WTC11 (cell line): ENCODE measurements at regions not wholly inside any gene's neighbourhood (a gene's known extent, or its start where the extent isn't known, plus 50 kb on each side); places are given as distances from the start of the nearest gene placed in this dataset.
A peak's percentile ranks its signal among the peaks of the same experiment; 100 is the strongest.

Experiments
- ATAC-seq: fragments of 200-7000 bp; cut with Tn5 transposase; 2 replicates; pipeline ENCODE4 v1.10.0; 2021; ENCODE audit warnings: mild to moderate bottlenecking, moderate library complexity
- CTCF ChIA-PET: fragments of 300-600 bp; sonication (Branson Sonifier 250); formaldehyde crosslinking; loops from one replicate; lab custom pipeline; 2021; ENCODE audit warnings: antibody characterized with exemption; lab: Charles Lee
- POLR2A ChIA-PET: fragments of 350-600 bp; sonication (Branson Sonifier 250); formaldehyde crosslinking; loops from one replicate; lab custom pipeline; 2021; ENCODE audit warnings: antibody characterized with exemption; lab: Charles Lee
- DNase-seq: peaks from one replicate; pipeline ENCODE4 v3.0.0; 2021; ENCODE audit warnings: low spot score
- H3K27ac Mint-ChIP-seq: 2 replicates; pipeline ENCODE4 v1.8.0; 2021; ENCODE audit warnings: mixed read lengths
- H3K27me3 Mint-ChIP-seq: 2 replicates; pipeline ENCODE4 v1.8.0; 2021; ENCODE audit warnings: low read depth, mild to moderate bottlenecking, moderate library complexity, mixed read lengths
- H3K36me3 Mint-ChIP-seq: 2 replicates; pipeline ENCODE4 v1.8.0; 2021; ENCODE audit warnings: mixed read lengths
- H3K4me1 Mint-ChIP-seq: 2 replicates; pipeline ENCODE4 v1.8.0; 2022; ENCODE audit warnings: mixed read lengths
- H3K4me3 Mint-ChIP-seq: 2 replicates; pipeline ENCODE4 v1.8.0; 2021; ENCODE audit warnings: mild to moderate bottlenecking, moderate library complexity, mixed read lengths
- H3K9me3 Mint-ChIP-seq: 2 replicates; pipeline ENCODE4 v1.8.0; 2021; ENCODE audit warnings: mixed read lengths
- CDX4 ChIP-seq: fragments of 250-450 bp; sonication (Bioruptor Pico); IDR thresholded peaks from 2 replicates; pipeline ENCODE4 v1.9.0; 2021; ENCODE audit warnings: moderate library complexity, mild to moderate bottlenecking, inconsistent platforms, borderline replicate concordance
- ELF4 ChIP-seq: sonication (generic); formaldehyde crosslinking; IDR thresholded peaks from 2 replicates; pipeline ENCODE4 v1.8.1; 2022; ENCODE audit warnings: low read depth, mild to moderate bottlenecking, moderate library complexity, missing genetic modification reagents
- EMX1 ChIP-seq: fragments of 250-450 bp; sonication (Bioruptor Pico); IDR thresholded peaks from 2 replicates; pipeline ENCODE4 v1.8.0; 2021; ENCODE audit warnings: mild to moderate bottlenecking
- GABPB1 ChIP-seq: sonication (generic); formaldehyde crosslinking; IDR thresholded peaks from 2 replicates; pipeline ENCODE4 v1.8.1; 2023; ENCODE audit warnings: mild to moderate bottlenecking, missing genetic modification reagents
- GTF2I ChIP-seq: fragments of 250-450 bp; sonication (Bioruptor Pico); conservative IDR thresholded peaks from 2 replicates; pipeline ENCODE4 v1.4.0; 2021; ENCODE audit warnings: mild to moderate bottlenecking
- JAZF1 ChIP-seq: fragments of 250-450 bp; sonication (Bioruptor Pico); IDR thresholded peaks from 2 replicates; pipeline ENCODE4 v1.9.0; 2021; ENCODE audit warnings: moderate library complexity, mild to moderate bottlenecking, inconsistent platforms
- MLX ChIP-seq: sonication (generic); formaldehyde crosslinking; IDR thresholded peaks from 2 replicates; pipeline ENCODE4 v1.8.1; 2023; ENCODE audit warnings: mild to moderate bottlenecking, missing genetic modification reagents, moderate library complexity
- MXD4 ChIP-seq: fragments of 250-450 bp; sonication (Bioruptor Pico); IDR thresholded peaks from 2 replicates; pipeline ENCODE4 v1.8.0; 2021; ENCODE audit warnings: mild to moderate bottlenecking, moderate library complexity, borderline replicate concordance
- NFE2L1 ChIP-seq: sonication (generic); formaldehyde crosslinking; IDR thresholded peaks from 2 replicates; pipeline ENCODE4 v1.8.1; 2023; ENCODE audit warnings: missing genetic modification reagents
- NFYB ChIP-seq: sonication (generic); formaldehyde crosslinking; conservative IDR thresholded peaks from 2 replicates; pipeline ENCODE4 v1.8.0; 2022; ENCODE audit warnings: low read depth, missing genetic modification reagents
- NR1H2 ChIP-seq: sonication (generic); formaldehyde crosslinking; IDR thresholded peaks from 2 replicates; pipeline ENCODE4 v1.9.0; 2021; ENCODE audit warnings: mild to moderate bottlenecking, moderate library complexity, missing genetic modification reagents
- NR3C1 ChIP-seq: sonication (generic); formaldehyde crosslinking; conservative IDR thresholded peaks from 2 replicates; pipeline ENCODE4 v1.8.1; 2023; ENCODE audit warnings: low read depth, mild to moderate bottlenecking, missing genetic modification reagents
- OVOL2 ChIP-seq: fragments of 250-450 bp; sonication (Bioruptor Pico); IDR thresholded peaks from 2 replicates; pipeline ENCODE4 v1.9.0; 2021; ENCODE audit warnings: mild to moderate bottlenecking, borderline replicate concordance
- PRDM15 ChIP-seq: sonication (generic); formaldehyde crosslinking; IDR thresholded peaks from 2 replicates; pipeline ENCODE4 v1.8.0; 2022; ENCODE audit warnings: missing genetic modification reagents
- SMAD3 ChIP-seq: sonication (generic); formaldehyde crosslinking; IDR thresholded peaks from 2 replicates; pipeline ENCODE4 v1.8.0; 2022; ENCODE audit warnings: missing genetic modification reagents, mild to moderate bottlenecking, borderline replicate concordance
- TEAD4 ChIP-seq: sonication (generic); formaldehyde crosslinking; IDR thresholded peaks from 2 replicates; pipeline ENCODE4 v1.8.0; 2022; ENCODE audit warnings: mild to moderate bottlenecking, missing genetic modification reagents
- ZBTB21 ChIP-seq: sonication (generic); formaldehyde crosslinking; IDR thresholded peaks from 2 replicates; pipeline ENCODE4 v1.8.1; 2023; ENCODE audit warnings: mild to moderate bottlenecking, missing genetic modification reagents, borderline replicate concordance
- ZNF219 ChIP-seq: sonication (generic); formaldehyde crosslinking; IDR thresholded peaks from 2 replicates; pipeline ENCODE4 v1.8.0; 2023; ENCODE audit warnings: missing genetic modification reagents, mild to moderate bottlenecking, borderline replicate concordance
- ZNF512 ChIP-seq: sonication (generic); formaldehyde crosslinking; IDR thresholded peaks from 2 replicates; pipeline ENCODE4 v1.8.1; 2022; ENCODE audit warnings: missing genetic modification reagents, borderline replicate concordance
- ZNF671 ChIP-seq: fragments of 250-450 bp; sonication (Bioruptor Pico); IDR thresholded peaks from 2 replicates; pipeline ENCODE4 v1.8.0; 2021; ENCODE audit warnings: mild to moderate bottlenecking

- Mint-ChIP-seq H3K36me3 (no peaks in the 10 kb centered on the region; the same call in 1 of the 2 replicates), H3K9me3 (peaks cover 13% of the 10 kb centered on the region), H3K4me3 (no peak overlapping the region), H3K27me3 (peaks cover 17% of the 10 kb centered on the region), H3K27ac (no peak overlapping the region), H3K4me1 (peaks cover 3% of the 10 kb centered on the region; the same call in 1 of the 2 replicates)
- ChIA-PET POLR2A (no interaction called here), CTCF (no interaction called here)
- TF ChIP-seq NR1H2 (CRISPR knock-in tag), result no peak
- TF ChIP-seq NR3C1, result no peak
- no peak for TF ChIP-seq TEAD4 (CRISPR knock-in tag)
- TF ChIP-seq NFYB (CRISPR knock-in tag), result no peak
- TF ChIP-seq ELF4 (CRISPR knock-in tag), result no peak
- no peak for TF ChIP-seq SMAD3
- TF ChIP-seq ZBTB21 (CRISPR knock-in tag), result no peak
- no peak for TF ChIP-seq ZNF219
- ATAC-seq (no peak), DNase-seq (no peak)
Observed at GRCh38 chr6:110557199-110557598, 80.8 kb upstream of the SLC22A16 start.

- H3K27ac Mint-ChIP-seq, result no peak overlapping the region
- TF ChIP-seq PRDM15 (CRISPR knock-in tag) (no peak), OVOL2 (no peak), JAZF1 (CRISPR knock-in tag) (no peak), MLX (no peak), MXD4 (no peak)
- peaks cover 11% of the 10 kb centered on the region for H3K27me3 Mint-ChIP-seq
- no peak overlapping the region for H3K4me3 Mint-ChIP-seq
- H3K4me1 Mint-ChIP-seq, result peaks cover 3% of the 10 kb centered on the region
- H3K9me3 Mint-ChIP-seq, result peaks cover 17% of the 10 kb centered on the region
- ChIA-PET POLR2A (no interaction called here), CTCF (no interaction called here)
- DNase-seq (no peak), ATAC-seq (no peak)
- H3K36me3 Mint-ChIP-seq, result no peaks in the 10 kb centered on the region; the same call in 1 of the 2 replicates
Observed at GRCh38 chr6:110556317-110557110, 80.1 kb upstream of the SLC22A16 start.

- peaks cover 20% of the 10 kb centered on the region for H3K9me3 Mint-ChIP-seq
- no peak overlapping the region for H3K4me3 Mint-ChIP-seq
- H3K27ac Mint-ChIP-seq, result no peak overlapping the region
- no peak for ATAC-seq
- peaks cover 14% of the 10 kb centered on the region for H3K4me1 Mint-ChIP-seq
- no peak for DNase-seq
- TF ChIP-seq OVOL2 (no peak), GABPB1 (CRISPR knock-in tag) (peak; percentile 79)
- CTCF ChIA-PET, result no interaction called here
- H3K36me3 Mint-ChIP-seq, result no peaks in the 10 kb centered on the region; the same call in 1 of the 2 replicates
- POLR2A ChIA-PET, result no interaction called here
- H3K27me3 Mint-ChIP-seq, result peaks cover 6% of the 10 kb centered on the region
Observed at GRCh38 chr6:110554966-110555460, 78.6 kb upstream of the SLC22A16 start.

- ChIA-PET CTCF (no interaction called here), POLR2A (no interaction called here)
- H3K36me3 Mint-ChIP-seq, result no peaks in the 10 kb centered on the region; the same call in 1 of the 2 replicates
- peaks cover 14% of the 10 kb centered on the region for H3K4me1 Mint-ChIP-seq
- peaks cover 23% of the 10 kb centered on the region for H3K9me3 Mint-ChIP-seq
- no peak for ATAC-seq
- peaks cover 6% of the 10 kb centered on the region for H3K27me3 Mint-ChIP-seq
- DNase-seq, result no peak
- H3K27ac Mint-ChIP-seq, result no peak overlapping the region
- H3K4me3 Mint-ChIP-seq, result no peak overlapping the region
- no peak for TF ChIP-seq SMAD3
- no peak for TF ChIP-seq ZNF671 (CRISPR knock-in tag)
- no peak for TF ChIP-seq ZNF512
- no peak for TF ChIP-seq GTF2I (CRISPR knock-in tag)
- TF ChIP-seq OVOL2, result no peak
- no peak for TF ChIP-seq CDX4 (CRISPR knock-in tag)
- no peak for TF ChIP-seq EMX1 (CRISPR knock-in tag)
- TF ChIP-seq MLX, result no peak
- TF ChIP-seq NR1H2 (CRISPR knock-in tag), result no peak
- no peak for TF ChIP-seq NFE2L1 (CRISPR knock-in tag)
Observed at GRCh38 chr6:110554441-110554840, 78.0 kb upstream of the SLC22A16 start.
